ENCODE measurements at regions not wholly inside any gene's neighbourhood (a gene's known extent, or its start where the extent isn't known, plus 50 kb on each side); places are given as distances from the start of the nearest gene placed in this dataset.
"Not testable (repeated sequence)": the region's sequence is repeated elsewhere in the genome, so short reads cannot be mapped to it uniquely, and the experiment has no call there.

- H3K4me2 ChIP-seq (ENCODE audit: low read length); H2AFZ ChIP-seq; H3K9ac ChIP-seq; H3K79me2 ChIP-seq; H3K27me3 ChIP-seq (ENCODE audit: control insufficient read depth, insufficient read depth, low read length); H3K9me3 ChIP-seq (ENCODE audit: control insufficient read depth, low read length); H3K36me3 ChIP-seq (ENCODE audit: control insufficient read depth, insufficient read depth, low read length); H3K4me1 ChIP-seq; H3K27ac ChIP-seq; H3K4me3 ChIP-seq (ENCODE audit: low read depth, low read length): not testable (repeated sequence)
Measured at GRCh38 chrX:92873359-92874055, 799.9 kb downstream of the NAP1L3 start.

GRCh38 chrX:92849998-92850397 is 823.4 kb downstream of the NAP1L3 start:
- H3K27me3 ChIP-seq (ENCODE audit: control insufficient read depth, insufficient read depth, low read length); H3K9ac ChIP-seq; H3K9me3 ChIP-seq (ENCODE audit: control insufficient read depth, low read length); H3K27ac ChIP-seq; H3K36me3 ChIP-seq (ENCODE audit: control insufficient read depth, insufficient read depth, low read length); H2AFZ ChIP-seq; H3K79me2 ChIP-seq; H3K4me1 ChIP-seq; H3K4me2 ChIP-seq (ENCODE audit: low read length); H3K4me3 ChIP-seq (ENCODE audit: low read depth, low read length): not testable (repeated sequence)

DNA sequence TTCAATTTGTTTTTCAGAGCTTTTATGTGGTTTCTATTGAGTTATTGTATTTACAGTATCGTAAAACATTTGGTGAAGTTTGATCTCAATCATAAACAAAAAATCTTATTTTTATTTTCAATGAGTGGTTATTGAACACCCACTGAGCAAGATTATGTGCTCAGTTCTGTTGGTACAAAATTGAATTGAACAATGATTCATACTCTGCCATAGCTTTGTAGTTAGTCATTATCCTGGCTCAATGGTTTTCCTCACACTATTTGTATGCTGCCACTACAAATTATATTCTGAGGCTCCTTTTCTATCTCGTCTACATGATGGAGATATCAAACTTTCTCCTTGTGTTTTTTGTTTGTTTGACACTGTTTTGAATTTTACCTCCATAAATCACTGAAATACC is 829.5 kb downstream of the NAP1L3 start:
- not testable (repeated sequence) for H3K4me1 ChIP-seq; H3K9me3 ChIP-seq (ENCODE audit: control insufficient read depth, low read length); H3K4me3 ChIP-seq (ENCODE audit: low read depth, low read length); H3K27ac ChIP-seq; H3K79me2 ChIP-seq; H3K27me3 ChIP-seq (ENCODE audit: control insufficient read depth, insufficient read depth, low read length); H2AFZ ChIP-seq; H3K36me3 ChIP-seq (ENCODE audit: control insufficient read depth, insufficient read depth, low read length); H3K9ac ChIP-seq; H3K4me2 ChIP-seq (ENCODE audit: low read length)

DNA sequence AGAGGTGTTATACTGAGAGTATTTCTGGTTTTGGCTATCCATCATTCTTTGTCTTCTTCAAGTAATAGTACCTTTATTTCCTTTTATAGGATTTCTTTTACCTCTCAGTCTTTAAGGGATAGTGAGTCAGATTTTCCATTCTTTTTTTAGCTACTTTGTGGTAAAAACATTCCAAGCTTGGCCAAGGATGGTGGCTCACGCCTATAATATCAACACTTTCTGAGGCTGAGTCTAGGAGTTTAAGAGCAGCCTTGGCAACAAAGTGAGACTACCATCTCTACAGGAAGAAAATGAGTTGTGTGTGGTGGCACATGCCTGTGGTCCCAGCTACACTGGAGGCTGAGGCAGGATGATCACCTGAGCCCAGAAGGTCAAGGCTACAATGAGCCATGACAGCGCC is 840.6 kb downstream of the NAP1L3 start:
- not testable (repeated sequence) for H3K27ac ChIP-seq; H3K4me3 ChIP-seq (ENCODE audit: low read depth, low read length); H3K4me1 ChIP-seq; H2AFZ ChIP-seq; H3K79me2 ChIP-seq; H3K4me2 ChIP-seq (ENCODE audit: low read length); H3K9ac ChIP-seq; H3K36me3 ChIP-seq (ENCODE audit: control insufficient read depth, insufficient read depth, low read length); H3K9me3 ChIP-seq (ENCODE audit: control insufficient read depth, low read length); H3K27me3 ChIP-seq (ENCODE audit: control insufficient read depth, insufficient read depth, low read length)

DNA sequence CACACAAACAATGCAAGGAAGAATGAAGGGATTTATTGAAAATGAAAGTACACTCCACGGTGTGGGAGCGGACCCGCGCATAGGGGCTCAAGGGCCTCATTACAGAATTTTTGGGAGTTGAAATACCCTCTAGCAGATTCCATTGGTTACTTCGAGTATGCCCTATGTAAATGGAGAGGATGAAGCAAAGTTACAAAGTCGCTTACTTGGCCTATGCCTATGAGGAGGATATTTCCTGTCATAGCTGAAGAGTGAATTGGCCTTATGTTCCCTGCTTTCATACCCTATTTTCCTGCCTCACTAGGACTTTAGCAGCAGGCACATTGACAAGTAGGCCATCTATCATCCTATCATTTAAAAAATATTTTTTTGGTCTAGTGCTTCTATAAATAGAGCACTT is 843.3 kb downstream of the NAP1L3 start:
- H3K4me3 ChIP-seq (ENCODE audit: low read depth, low read length); H3K79me2 ChIP-seq; H3K4me1 ChIP-seq; H3K9me3 ChIP-seq (ENCODE audit: control insufficient read depth, low read length); H2AFZ ChIP-seq; H3K4me2 ChIP-seq (ENCODE audit: low read length); H3K36me3 ChIP-seq (ENCODE audit: control insufficient read depth, insufficient read depth, low read length); H3K27me3 ChIP-seq (ENCODE audit: control insufficient read depth, insufficient read depth, low read length); H3K27ac ChIP-seq; H3K9ac ChIP-seq: not testable (repeated sequence)

DNA sequence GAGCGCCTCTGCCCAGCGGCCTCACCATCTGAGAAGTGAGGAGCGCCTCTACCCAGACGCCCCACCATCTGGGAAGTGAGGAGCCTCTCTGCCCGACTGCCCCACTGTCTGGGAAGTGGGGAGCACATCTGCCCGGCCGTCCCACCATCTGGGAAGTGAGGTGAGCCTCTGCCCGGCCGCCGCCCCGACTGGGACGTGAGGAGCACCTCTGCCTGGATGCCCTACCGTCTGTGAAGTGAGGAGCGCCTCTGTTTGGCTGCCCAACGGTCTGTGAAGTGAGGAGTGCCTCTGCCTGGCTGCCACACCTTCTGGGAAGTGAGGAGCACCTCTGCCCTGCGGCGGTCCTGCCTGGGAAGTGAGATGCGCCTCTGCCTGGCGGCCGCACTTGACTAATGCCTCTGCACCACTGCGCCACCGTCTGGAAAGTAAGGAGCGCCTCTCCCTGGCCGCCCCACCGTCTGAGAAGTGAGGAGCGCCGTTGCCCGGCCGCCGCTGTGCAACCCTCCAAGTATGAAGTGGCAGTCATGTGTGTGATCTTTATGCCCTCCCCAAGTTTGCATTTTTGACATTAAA is 851.7 kb downstream of the NAP1L3 start:
- not testable (repeated sequence) for H3K27ac ChIP-seq; H3K79me2 ChIP-seq; H2AFZ ChIP-seq; H3K9me3 ChIP-seq (ENCODE audit: control insufficient read depth, low read length); H3K4me2 ChIP-seq (ENCODE audit: low read length); H3K27me3 ChIP-seq (ENCODE audit: control insufficient read depth, insufficient read depth, low read length); H3K4me1 ChIP-seq; H3K36me3 ChIP-seq (ENCODE audit: control insufficient read depth, insufficient read depth, low read length); H3K9ac ChIP-seq; H3K4me3 ChIP-seq (ENCODE audit: low read depth, low read length)

DNA sequence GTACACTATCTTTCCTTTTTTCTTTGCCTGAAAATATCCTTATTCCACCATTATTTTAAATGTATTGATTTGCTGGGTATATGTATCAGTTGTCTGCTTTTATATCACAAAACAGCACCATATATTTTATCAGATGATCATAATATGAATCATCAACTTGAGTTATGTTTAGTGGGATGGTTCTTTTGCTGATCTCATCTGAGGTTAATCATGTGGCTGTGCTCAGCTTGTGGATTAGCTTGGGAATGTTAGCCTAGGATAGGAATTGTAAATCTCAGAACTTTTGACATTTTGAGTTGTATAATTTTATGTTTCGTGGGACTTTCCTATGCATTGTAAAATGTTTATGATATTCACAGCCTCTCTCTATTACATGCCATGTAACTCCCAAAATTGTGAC is 881.3 kb downstream of the NAP1L3 start:
- H3K4me2 ChIP-seq (ENCODE audit: low read length); H3K9ac ChIP-seq; H2AFZ ChIP-seq; H3K27me3 ChIP-seq (ENCODE audit: control insufficient read depth, insufficient read depth, low read length); H3K4me3 ChIP-seq (ENCODE audit: low read depth, low read length); H3K27ac ChIP-seq; H3K36me3 ChIP-seq (ENCODE audit: control insufficient read depth, insufficient read depth, low read length); H3K79me2 ChIP-seq; H3K4me1 ChIP-seq; H3K9me3 ChIP-seq (ENCODE audit: control insufficient read depth, low read length): not testable (repeated sequence)

GRCh38 chrX:92780075-92780474 is 893.3 kb downstream of the NAP1L3 start:
- not testable (repeated sequence) for H3K9ac ChIP-seq; H3K4me3 ChIP-seq (ENCODE audit: low read depth, low read length); H2AFZ ChIP-seq; H3K79me2 ChIP-seq; H3K4me2 ChIP-seq (ENCODE audit: low read length); H3K36me3 ChIP-seq (ENCODE audit: control insufficient read depth, insufficient read depth, low read length); H3K4me1 ChIP-seq; H3K27ac ChIP-seq; H3K27me3 ChIP-seq (ENCODE audit: control insufficient read depth, insufficient read depth, low read length); H3K9me3 ChIP-seq (ENCODE audit: control insufficient read depth, low read length)
